GM19372 (cell line): ENCODE measurements at regions not wholly inside any gene's neighbourhood (a gene's known extent, or its start where the extent isn't known, plus 50 kb on each side); places are given as distances from the start of the nearest gene placed in this dataset.

Source experiments
- ATAC-seq: cut with Tn5 transposase; IDR thresholded peaks from one replicate; pipeline ENCODE4 v1.9.1; 2021; ENCODE audit warnings: mild to moderate bottlenecking, low read depth, moderate library complexity; ENCODE audit not compliant: unreplicated experiment

- no peak for ATAC-seq
These were observed 65.9 kb upstream of the AMZ2 start for GRCh38 chr17:68182011-68182306.

GRCh38 chr17:68182940-68183551 is 64.8 kb upstream of the AMZ2 start:
- ATAC-seq = no peak

- no peak for ATAC-seq
These were observed 63.7 kb upstream of the AMZ2 start for GRCh38 chr17:68184141-68184571.

- ATAC-seq = peak; percentile 50
These were observed 62.9 kb upstream of the AMZ2 start for GRCh38 chr17:68184816-68185436.

- ATAC-seq = no peak
These were observed 62.0 kb upstream of the AMZ2 start for GRCh38 chr17:68185820-68186219.

- no peak for ATAC-seq
These were observed 57.3 kb upstream of the AMZ2 start for GRCh38 chr17:68190495-68190894.

- no peak for ATAC-seq
These were observed 52.0 kb upstream of the AMZ2 start for GRCh38 chr17:68195667-68196393.

- ATAC-seq = no peak
These were observed 51.3 kb upstream of the AMZ2 start for GRCh38 chr17:68196394-68197090.

- no peak for ATAC-seq
These were observed 50.5 kb upstream of the AMZ2 start for GRCh38 chr17:68197091-68197996.

- no peak for ATAC-seq
These were observed 49.6 kb upstream of the AMZ2 start for GRCh38 chr17:68197997-68198930.
